ENCODE measurements at regions not wholly inside any gene's neighbourhood (a gene's known extent, or its start where the extent isn't known, plus 50 kb on each side); places are given as distances from the start of the nearest gene placed in this dataset.

- DNase-seq: no peak
These were observed 136.3 kb upstream of the MLIP start for GRCh38 chr6:53974941-53975340.

- DNase-seq: no peak
These were observed 135.2 kb upstream of the MLIP start for GRCh38 chr6:53975941-53976615.

- no peak for DNase-seq
These were observed 133.7 kb upstream of the MLIP start for GRCh38 chr6:53977551-53977950.

GRCh38 chr6:53979468-53980067 is 131.7 kb upstream of the MLIP start:
- no peak for DNase-seq

- DNase-seq: no peak
These were observed 128.7 kb upstream of the MLIP start for GRCh38 chr6:53982366-53983050.

GRCh38 chr6:53983301-53983700 is 127.9 kb upstream of the MLIP start:
- no peak for DNase-seq

- no peak for DNase-seq
These were observed 127.1 kb upstream of the MLIP start for GRCh38 chr6:53984163-53984562.

- no peak for DNase-seq
These were observed 126.7 kb upstream of the MLIP start for GRCh38 chr6:53984581-53984980.

GRCh38 chr6:53985366-53985765 is 125.9 kb upstream of the MLIP start:
- DNase-seq: no peak

- peak; percentile 59 for DNase-seq
These were observed 125.0 kb upstream of the MLIP start for GRCh38 chr6:53986165-53986720.

- peak; percentile 38 for DNase-seq
These were observed 124.3 kb upstream of the MLIP start for GRCh38 chr6:53986721-53987521.

GRCh38 chr6:53987522-53987888 is 123.7 kb upstream of the MLIP start:
- DNase-seq: no peak

GRCh38 chr6:53989504-53989903 is 121.7 kb upstream of the MLIP start:
- DNase-seq: no peak

GRCh38 chr6:53992522-53992921 is 118.7 kb upstream of the MLIP start:
- no peak for DNase-seq

- no peak for DNase-seq
These were observed 117.0 kb upstream of the MLIP start for GRCh38 chr6:53994201-53994600.

GRCh38 chr6:53995935-53996334 is 115.3 kb upstream of the MLIP start:
- DNase-seq: no peak

GRCh38 chr6:53998303-53998702 is 112.9 kb upstream of the MLIP start:
- DNase-seq: no peak

GRCh38 chr6:53999088-53999755 is 112.0 kb upstream of the MLIP start:
- DNase-seq: no peak

- DNase-seq: no peak
These were observed 109.1 kb upstream of the MLIP start for GRCh38 chr6:54002116-54002515.

GRCh38 chr6:54003316-54003715 is 107.9 kb upstream of the MLIP start:
- DNase-seq: no peak

GRCh38 chr6:54008589-54008988 is 102.7 kb upstream of the MLIP start:
- DNase-seq: no peak

- no peak for DNase-seq
These were observed 102.1 kb upstream of the MLIP start for GRCh38 chr6:54009052-54009654.
